Stomach (tissue), 8 donors: ENCODE measurements at regions not wholly inside any gene's neighbourhood (a gene's known extent, or its start where the extent isn't known, plus 50 kb on each side); places are given as distances from the start of the nearest gene placed in this dataset.

Experiments used
- DNase-seq, 2 donors: peaks; one replicate each; pipeline versions ENCODE4 v3.0.0 to v3.0.0-alpha.2; 2013 to 2019
- H3K27ac ChIP-seq, 5 donors: fragments of 200-600 bp in 4 of 5; sonication (generic) in 4 of 5; one replicate each; pipeline ENCODE4 v1.5.1; 2013 to 2019; ENCODE audit warnings: mild to moderate bottlenecking in 1 of 5, moderate library complexity in 1 of 5
- H3K27me3 ChIP-seq, 3 donors: fragments of 200-600 bp; sonication (generic); one replicate each; pipeline ENCODE4 v1.5.1; 2017 to 2019; ENCODE audit warnings: mixed run types in 1 of 3
- H3K36me3 ChIP-seq, 4 donors: fragments of 200-600 bp; sonication (generic); 1 replicate in 3 of 4; 2 replicates in 1 of 4; pipeline ENCODE4 v1.5.1; 2016 to 2019
- H3K4me1 ChIP-seq, 4 donors: fragments of 200-600 bp; sonication (generic); one replicate each; pipeline ENCODE4 v1.5.1; 2016 to 2019
- H3K4me3 ChIP-seq, 4 donors: fragments of 200-600 bp; sonication (generic) in 3 of 4; one replicate each; pipeline ENCODE4 v1.5.1; 2016 to 2019; ENCODE audit warnings: mild to moderate bottlenecking in 1 of 4
- H3K9me3 ChIP-seq, 4 donors: fragments of 200-600 bp; sonication (generic); one replicate each; pipeline ENCODE4 v1.5.1; 2016 to 2019
- EP300 ChIP-seq: sonication (generic); formaldehyde crosslinking; IDR thresholded peaks from one replicate; pipeline ENCODE4 v1.6.1; 2017; ENCODE audit warnings: antibody characterized with exemption
- POLR2A ChIP-seq, 4 donors: fragments of 450-650 bp; IDR thresholded peaks; one replicate each; pipeline ENCODE4 v1.6.1; 2016; ENCODE audit warnings: antibody characterized with exemption in 4 of 4, control low read depth in 2 of 4, mild to moderate bottlenecking in 1 of 4, moderate library complexity in 1 of 4
- POLR2AphosphoS5 ChIP-seq, 3 donors: sonication (generic); formaldehyde crosslinking; IDR thresholded peaks; one replicate each; pipeline ENCODE4 v1.6.1; 2016; ENCODE audit warnings: antibody characterized with exemption in 3 of 3
- WGBS, 5 donors: extraction: QIAGEN DNeasy Blood & Tissue Kit in 3 of 5; methylation state at CpG; one replicate each; pipeline versions ENCODE4 v1.1.5 to v1.1.7; 2013 to 2018; 5-methylcytosine and 5-hydroxymethylcytosine counted together
- intact Hi-C: fragments of 100-400 bp; cut with DNase I; formaldehyde crosslinking; loops from one replicate; pipeline ENCODE4 v1.15.1; 2023; ENCODE audit warnings: low total_unique reads
- TF ChIP-seq, protein P1 (sequence below), 7 experiments: fragments of 450-650 bp in 4 of 7; fragments of 200-600 bp in 3 of 7; sonication (generic) in 3 of 7; IDR thresholded peaks; one replicate each; pipeline ENCODE4 v1.5.1; 2016 to 2019; ENCODE audit warnings: antibody characterized with exemption in 7 of 7, control low read depth in 2 of 7, mild to moderate bottlenecking in 1 of 7
- donor health status: healthy with polysubstance abuse.
- donor health status: Bipolar disorder and iron deficiency.
- donor health status: healthy.

DNA sequence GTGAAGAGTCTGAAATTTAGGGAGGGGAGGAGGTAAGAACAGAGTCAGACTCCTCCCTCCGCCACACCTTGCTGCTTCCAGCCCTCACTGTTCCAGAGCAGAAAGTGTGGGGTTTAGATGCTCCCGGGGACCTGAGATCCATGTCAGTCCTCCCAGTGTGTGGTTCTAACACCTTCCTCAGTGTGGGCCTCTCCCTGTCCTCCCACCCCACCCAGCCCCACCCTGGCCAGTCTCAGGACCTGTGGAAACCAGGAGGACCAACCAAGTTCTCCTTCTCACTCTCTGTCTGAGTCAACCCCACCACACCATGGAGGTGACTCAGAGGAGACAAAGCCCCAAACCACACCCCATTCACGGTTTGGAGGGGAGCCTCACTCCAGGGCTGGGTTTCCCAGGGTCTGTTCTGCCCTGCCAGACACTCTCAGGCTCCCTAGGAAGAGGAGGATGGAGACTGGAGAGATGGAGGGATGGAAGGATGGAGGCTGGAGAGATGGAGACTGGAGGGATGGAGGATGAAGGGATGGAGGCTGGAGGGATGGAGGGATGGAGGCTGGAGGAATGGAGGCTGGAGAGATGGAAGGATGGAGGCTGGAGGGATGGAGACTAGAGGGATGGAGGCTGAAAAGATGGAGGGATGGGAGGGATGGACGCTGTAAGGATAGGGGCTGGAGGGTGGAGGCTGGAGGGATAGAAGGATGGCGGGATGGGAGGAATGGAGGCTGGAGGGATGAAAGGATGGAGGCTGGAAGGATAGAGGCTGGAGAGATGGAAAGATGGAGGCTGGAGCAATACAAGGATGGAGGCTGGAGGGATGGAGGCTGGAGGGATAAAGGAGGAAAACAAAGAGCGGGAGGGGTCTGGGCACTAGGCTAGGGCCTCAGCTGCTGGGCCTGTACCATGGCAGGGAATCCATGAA lies 100.9 kb upstream of the RUNX3 start:
- 55 to 62% (median 59%) methylated on average over 6 of the region's 6 CpGs for WGBS, 5 donors

DNA sequence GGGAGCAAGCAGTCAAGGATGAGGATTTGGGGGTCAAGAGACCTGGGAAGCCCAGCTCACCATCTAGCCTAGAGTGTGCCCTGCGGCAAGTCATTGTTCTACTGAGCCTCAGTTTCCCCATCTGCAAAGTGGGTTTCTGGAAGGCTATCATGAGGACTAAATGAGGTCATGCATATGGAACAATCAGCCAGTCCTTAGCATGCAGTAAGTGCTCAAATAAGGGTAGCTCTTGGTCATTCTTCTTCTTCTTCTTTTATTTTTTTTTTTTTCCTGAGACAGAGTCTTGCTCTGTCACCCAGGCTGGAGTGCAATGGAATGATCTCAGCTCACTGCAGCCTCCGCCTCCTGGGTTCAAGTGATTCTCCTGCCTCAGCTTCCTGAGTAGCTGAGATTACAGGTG lies 99.9 kb upstream of the RUNX3 start:
- H3K36me3 ChIP-seq, result no peaks in the 10 kb centered on the region
- no peak for DNase-seq
- intact Hi-C loops, result no loop called here
- WGBS, 5 donors, result 82 to 96% (median 92%) methylated on average over 2 of the region's 2 CpGs
- no peak overlapping the region for H3K27ac ChIP-seq
- H3K4me1 ChIP-seq, result peaks cover 0 to 68% (median 6%) of the 10 kb centered on the region in 4 donors
- peaks cover 0 to 8% (median 5%) of the 10 kb centered on the region in 3 donors for H3K27me3 ChIP-seq
- no peaks in the 10 kb centered on the region for H3K9me3 ChIP-seq
- H3K4me3 ChIP-seq, result no peak overlapping the region
- TF ChIP-seq EP300 (no peak), POLR2A (IDR thresholded peaks at IDR 0.05) (no peak)

More for the DNA sequence above, 100.9 kb upstream of the RUNX3 start:
- intact Hi-C loops, result no loop called here
- TF ChIP-seq EP300, result no peak
- TF ChIP-seq POLR2AphosphoS5 (IDR thresholded peaks at IDR 0.05), result no peak
- TF ChIP-seq POLR2A (IDR thresholded peaks at IDR 0.05), result no peak
- TF ChIP-seq, protein P1, sequence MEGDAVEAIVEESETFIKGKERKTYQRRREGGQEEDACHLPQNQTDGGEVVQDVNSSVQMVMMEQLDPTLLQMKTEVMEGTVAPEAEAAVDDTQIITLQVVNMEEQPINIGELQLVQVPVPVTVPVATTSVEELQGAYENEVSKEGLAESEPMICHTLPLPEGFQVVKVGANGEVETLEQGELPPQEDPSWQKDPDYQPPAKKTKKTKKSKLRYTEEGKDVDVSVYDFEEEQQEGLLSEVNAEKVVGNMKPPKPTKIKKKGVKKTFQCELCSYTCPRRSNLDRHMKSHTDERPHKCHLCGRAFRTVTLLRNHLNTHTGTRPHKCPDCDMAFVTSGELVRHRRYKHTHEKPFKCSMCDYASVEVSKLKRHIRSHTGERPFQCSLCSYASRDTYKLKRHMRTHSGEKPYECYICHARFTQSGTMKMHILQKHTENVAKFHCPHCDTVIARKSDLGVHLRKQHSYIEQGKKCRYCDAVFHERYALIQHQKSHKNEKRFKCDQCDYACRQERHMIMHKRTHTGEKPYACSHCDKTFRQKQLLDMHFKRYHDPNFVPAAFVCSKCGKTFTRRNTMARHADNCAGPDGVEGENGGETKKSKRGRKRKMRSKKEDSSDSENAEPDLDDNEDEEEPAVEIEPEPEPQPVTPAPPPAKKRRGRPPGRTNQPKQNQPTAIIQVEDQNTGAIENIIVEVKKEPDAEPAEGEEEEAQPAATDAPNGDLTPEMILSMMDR (IDR thresholded peaks at IDR 0.05), result no peak
- peaks cover 0 to 8% (median 5%) of the 10 kb centered on the region in 3 donors for H3K27me3 ChIP-seq
- no peaks in the 10 kb centered on the region for H3K36me3 ChIP-seq
- peak overlapping the region; percentile 6 to 58 (median 45) for H3K27ac ChIP-seq
- no peaks in the 10 kb centered on the region for H3K9me3 ChIP-seq
- H3K4me1 ChIP-seq, result peaks cover 0 to 69% (median 6%) of the 10 kb centered on the region in 4 donors
- no peak for DNase-seq
- no peak overlapping the region for H3K4me3 ChIP-seq

DNA sequence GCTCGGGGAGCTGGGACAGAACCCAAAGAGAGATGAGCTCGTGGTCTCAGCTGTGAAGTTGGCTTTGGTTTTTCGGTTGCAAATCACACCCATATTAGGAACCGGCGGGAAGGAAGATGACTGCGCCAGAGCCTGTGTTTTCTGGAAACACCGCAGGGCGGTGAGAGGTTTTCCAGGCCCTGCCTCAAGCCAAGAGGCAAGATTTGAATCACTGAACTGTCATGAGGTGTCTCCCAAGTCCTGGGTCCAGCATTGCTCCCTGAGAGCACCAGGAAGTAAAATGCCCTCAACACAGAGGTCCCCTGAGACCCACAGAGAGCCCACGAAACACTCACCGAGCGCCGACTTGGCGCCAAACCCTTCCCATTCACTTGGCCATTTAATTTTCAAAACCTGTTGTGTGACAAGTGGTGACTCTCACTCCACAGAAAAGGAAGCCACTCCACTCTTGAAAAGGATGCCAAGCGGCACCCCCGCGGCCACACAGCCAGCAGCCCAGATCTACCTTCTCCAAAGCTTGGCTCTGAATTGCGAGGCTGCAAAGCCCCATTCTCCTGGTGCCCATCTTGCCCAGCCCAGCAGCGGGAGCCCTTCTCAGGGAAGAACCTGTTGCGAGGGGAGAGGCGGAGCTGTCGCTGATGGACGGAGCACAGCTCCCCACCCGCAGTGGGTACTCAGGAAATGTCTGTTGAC lies 99.0 kb upstream of the RUNX3 start:
- TF ChIP-seq, protein P1 (IDR thresholded peaks at IDR 0.05), result no peak
- no peak for TF ChIP-seq POLR2A (IDR thresholded peaks at IDR 0.05)
- TF ChIP-seq POLR2AphosphoS5 (IDR thresholded peaks at IDR 0.05), result no peak
- TF ChIP-seq EP300, result no peak
- 65 to 74% (median 66%) methylated on average over 23 of the region's 23 CpGs for WGBS, 5 donors
- no peaks in the 10 kb centered on the region for H3K9me3 ChIP-seq
- H3K4me3 ChIP-seq, result no peak overlapping the region
- H3K36me3 ChIP-seq, result no peaks in the 10 kb centered on the region
- intact Hi-C loops, result no loop called here
- peaks cover 0 to 60% (median 6%) of the 10 kb centered on the region in 4 donors for H3K4me1 ChIP-seq
- H3K27ac ChIP-seq, result peak overlapping the region in 2 of 5 donors; percentile 1 to 19
- peaks cover 0 to 14% (median 5%) of the 10 kb centered on the region in 3 donors for H3K27me3 ChIP-seq
- DNase-seq, result no peak

DNA sequence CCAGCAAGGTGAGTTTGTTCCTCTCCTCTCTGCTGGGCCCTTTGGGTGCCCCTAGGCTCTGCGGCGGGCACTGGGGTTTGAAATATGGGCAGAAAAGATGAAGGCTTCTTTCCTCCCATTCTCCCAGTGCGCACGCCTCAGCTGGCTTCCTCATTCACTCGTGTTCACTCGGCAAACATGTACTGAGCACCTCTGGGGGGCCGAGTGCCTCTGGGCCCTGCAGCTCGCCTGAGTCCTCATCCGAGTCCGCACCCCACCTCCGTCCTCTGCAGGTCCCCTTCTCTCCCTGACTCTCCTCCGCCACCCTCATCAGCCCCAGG lies 98.5 kb upstream of the RUNX3 start:
- no peaks in the 10 kb centered on the region for H3K36me3 ChIP-seq
- no peak for DNase-seq
- WGBS, 5 donors, result 70 to 85% (median 81%) methylated on average over 10 to 12 of the region's 12 CpGs
- peaks cover 0 to 61% (median 6%) of the 10 kb centered on the region in 4 donors for H3K4me1 ChIP-seq
- no peak for TF ChIP-seq POLR2AphosphoS5 (IDR thresholded peaks at IDR 0.05)
- no peak for TF ChIP-seq POLR2A (IDR thresholded peaks at IDR 0.05)
- TF ChIP-seq, protein P1 (IDR thresholded peaks at IDR 0.05), result no peak
- no peak for TF ChIP-seq EP300
- H3K4me3 ChIP-seq, result no peak overlapping the region
- H3K27me3 ChIP-seq, result peaks cover 0 to 19% (median 5%) of the 10 kb centered on the region in 3 donors
- H3K27ac ChIP-seq, result peak overlapping the region in 2 of 5 donors; percentile 1 to 19
- H3K9me3 ChIP-seq, result no peaks in the 10 kb centered on the region
- intact Hi-C loops, result no loop called here
